SK-N-SH treated with all-trans-retinoic acid at 6 μM for 48 hours (cell line): ENCODE measurements at regions not wholly inside any gene's neighbourhood (a gene's known extent, or its start where the extent isn't known, plus 50 kb on each side); places are given as distances from the start of the nearest gene placed in this dataset.

Experiments
- ATAC-seq: fragments of 200-7000 bp; cut with Tn5 transposase; 3 replicates; pipeline ENCODE4 v1.9.1; 2020; ENCODE audit warnings: mild to moderate bottlenecking, moderate library complexity
- ARNTL ChIP-seq: fragments of 450-650 bp; formaldehyde crosslinking; IDR thresholded peaks from 2 replicates; pipeline ENCODE4 v1.5.0; 2020; ENCODE audit warnings: low read depth, mild to moderate bottlenecking, moderate library complexity, borderline replicate concordance
- BACH2 ChIP-seq: fragments of 250-450 bp; sonication (Bioruptor Pico); IDR thresholded peaks from 2 replicates; pipeline ENCODE4 v1.9.0; 2021; ENCODE audit warnings: mild to moderate bottlenecking, borderline replicate concordance
- CREB5 ChIP-seq: fragments of 250-450 bp; sonication (Bioruptor Pico); IDR thresholded peaks from 2 replicates; pipeline ENCODE4 v1.5.1; 2020; ENCODE audit warnings: low read depth, mild to moderate bottlenecking, moderate library complexity
- CSDC2 ChIP-seq: fragments of 250-450 bp; sonication (Bioruptor Pico); IDR thresholded peaks from 2 replicates; pipeline ENCODE4 v1.5.0; 2020; ENCODE audit warnings: mild to moderate bottlenecking, moderate library complexity
- CSRNP3 ChIP-seq: fragments of 250-450 bp; sonication (Bioruptor Pico); IDR thresholded peaks from 2 replicates; pipeline ENCODE4 v1.5.1; 2021; ENCODE audit warnings: mild to moderate bottlenecking, moderate library complexity
- ESRRG ChIP-seq: fragments of 250-450 bp; sonication (Bioruptor Pico); IDR thresholded peaks from 2 replicates; pipeline ENCODE4 v1.6.1; 2021; ENCODE audit warnings: mild to moderate bottlenecking
- GLIS3 ChIP-seq: fragments of 250-450 bp; sonication (Bioruptor Pico); IDR thresholded peaks from 2 replicates; pipeline ENCODE4 v1.5.0; 2020; ENCODE audit warnings: mild to moderate bottlenecking, moderate library complexity
- OSR1 ChIP-seq: fragments of 250-450 bp; sonication (Bioruptor Pico); IDR thresholded peaks from 2 replicates; pipeline ENCODE4 v1.8.0; 2022; ENCODE audit warnings: moderate library complexity, mild to moderate bottlenecking, inconsistent platforms
- PATZ1 ChIP-seq: fragments of 250-450 bp; sonication (Bioruptor Pico); IDR thresholded peaks from 2 replicates; pipeline ENCODE4 v1.8.0; 2020; ENCODE audit warnings: mild to moderate bottlenecking, moderate library complexity, borderline replicate concordance
- POU6F1 ChIP-seq: fragments of 250-450 bp; sonication (Bioruptor Pico); IDR thresholded peaks from 2 replicates; pipeline ENCODE4 v1.8.0; 2021; ENCODE audit warnings: low read depth, mild to moderate bottlenecking, moderate library complexity, borderline replicate concordance
- PPARA ChIP-seq: fragments of 250-450 bp; sonication (Bioruptor Pico); IDR thresholded peaks from 2 replicates; pipeline ENCODE4 v1.5.0; 2020; ENCODE audit warnings: mild to moderate bottlenecking, borderline replicate concordance
- RARB ChIP-seq: fragments of 250-450 bp; sonication (Bioruptor Pico); IDR thresholded peaks from 2 replicates; pipeline ENCODE4 v1.8.0; 2021; ENCODE audit warnings: mild to moderate bottlenecking, moderate library complexity
- SNAI2 ChIP-seq: fragments of 250-450 bp; sonication (Bioruptor Pico); IDR thresholded peaks from 2 replicates; pipeline ENCODE4 v1.5.0; 2020; ENCODE audit warnings: mild to moderate bottlenecking, moderate library complexity
- TOX ChIP-seq: fragments of 250-450 bp; sonication (Bioruptor Pico); IDR thresholded peaks from 2 replicates; pipeline ENCODE4 v1.8.0; 2021; ENCODE audit warnings: mild to moderate bottlenecking, moderate library complexity, borderline replicate concordance
- TSHZ2 ChIP-seq: fragments of 250-450 bp; sonication (Bioruptor Pico); IDR thresholded peaks from 2 replicates; pipeline ENCODE4 v1.5.0; 2020; ENCODE audit warnings: mild to moderate bottlenecking, moderate library complexity
- ZFP3 ChIP-seq: fragments of 250-450 bp; sonication (Bioruptor Pico); IDR thresholded peaks from 2 replicates; pipeline ENCODE4 v1.5.0; 2020; ENCODE audit warnings: mild to moderate bottlenecking, moderate library complexity
- ZFP30 ChIP-seq: fragments of 450-650 bp; formaldehyde crosslinking; IDR thresholded peaks from 2 replicates; pipeline ENCODE4 v1.5.0; 2022; ENCODE audit warnings: mild to moderate bottlenecking, moderate library complexity
- ZNF70 ChIP-seq: fragments of 450-650 bp; formaldehyde crosslinking; IDR thresholded peaks from 2 replicates; pipeline ENCODE4 v1.5.0; 2020; ENCODE audit warnings: mild to moderate bottlenecking, moderate library complexity
- ZNF8 ChIP-seq: fragments of 450-650 bp; formaldehyde crosslinking; IDR thresholded peaks from 2 replicates; pipeline ENCODE4 v1.5.0; 2020; ENCODE audit warnings: mild to moderate bottlenecking, moderate library complexity

GRCh38 chrX:3549411-3549911 lies 164.0 kb downstream of the PRKX start:
- TF ChIP-seq POU6F1 (CRISPR knock-in tag) (no peak), RARB (CRISPR knock-in tag) (no peak), ZFP3 (CRISPR knock-in tag) (no peak), ZNF8 (CRISPR knock-in tag) (no peak), ARNTL (CRISPR knock-in tag) (no peak), CREB5 (no peak), BACH2 (no peak), PATZ1 (CRISPR knock-in tag) (no peak), ZFP30 (CRISPR knock-in tag) (no peak), ESRRG (CRISPR knock-in tag) (no peak), GLIS3 (CRISPR knock-in tag) (no peak), PPARA (CRISPR knock-in tag) (no peak), OSR1 (CRISPR knock-in tag) (no peak), TSHZ2 (CRISPR knock-in tag) (no peak), ZNF70 (CRISPR knock-in tag) (no peak), TOX (CRISPR knock-in tag) (no peak), CSRNP3 (CRISPR knock-in tag) (no peak), CSDC2 (CRISPR knock-in tag) (no peak), SNAI2 (CRISPR knock-in tag) (no peak)
- peak; percentile 39; the same call in 1 of the 3 replicates for ATAC-seq

- ATAC-seq = peak; percentile 63; the same call in 2 of the 3 replicates
- TF ChIP-seq ZNF70 (CRISPR knock-in tag) (no peak), PPARA (CRISPR knock-in tag) (no peak)
These were observed 164.6 kb downstream of the PRKX start for GRCh38 chrX:3548765-3549391.

GRCh38 chrX:3545901-3546300 lies 167.5 kb downstream of the PRKX start:
- no peak for TF ChIP-seq ZFP30 (CRISPR knock-in tag)
- TF ChIP-seq OSR1 (CRISPR knock-in tag) = no peak
- no peak for TF ChIP-seq BACH2
- no peak for TF ChIP-seq TSHZ2 (CRISPR knock-in tag)
- ATAC-seq = no peak
